ENCODE measurements at regions not wholly inside any gene's neighbourhood (a gene's known extent, or its start where the extent isn't known, plus 50 kb on each side); places are given as distances from the start of the nearest gene placed in this dataset.

GRCh38 chr10:63901881-63902280 lies 380.7 kb downstream of the REEP3 start:
- no peak for TF ChIP-seq CTCF (IDR thresholded peaks at IDR 0.05; ENCODE audit: borderline replicate concordance, control extremely low read depth, extremely low read depth, insufficient read depth, missing control alignments)
- in situ Hi-C loops (cut with MboI; ENCODE audit: low sequenced_read_pairs, unreplicated experiment), result no loop called here
- no peak for DNase-seq (ENCODE audit: low spot score)

GRCh38 chr10:63910806-63911205 lies 389.6 kb downstream of the REEP3 start:
- no peak for TF ChIP-seq CTCF (IDR thresholded peaks at IDR 0.05; ENCODE audit: borderline replicate concordance, control extremely low read depth, extremely low read depth, insufficient read depth, missing control alignments)
- DNase-seq (ENCODE audit: low spot score), result no peak
- in situ Hi-C loops (cut with MboI; ENCODE audit: low sequenced_read_pairs, unreplicated experiment), result no loop called here

GRCh38 chr10:63915240-63915639 lies 394.0 kb downstream of the REEP3 start:
- TF ChIP-seq CTCF (IDR thresholded peaks at IDR 0.05; ENCODE audit: borderline replicate concordance, control extremely low read depth, extremely low read depth, insufficient read depth, missing control alignments), result no peak
- DNase-seq (ENCODE audit: low spot score), result no peak
- in situ Hi-C loops (cut with MboI; ENCODE audit: low sequenced_read_pairs, unreplicated experiment), result no loop called here

- no peak for DNase-seq (ENCODE audit: low spot score)
- no peak for TF ChIP-seq CTCF (IDR thresholded peaks at IDR 0.05; ENCODE audit: borderline replicate concordance, control extremely low read depth, extremely low read depth, insufficient read depth, missing control alignments)
- in situ Hi-C loops (cut with MboI; ENCODE audit: low sequenced_read_pairs, unreplicated experiment), result no loop called here
These were observed 396.2 kb downstream of the REEP3 start for GRCh38 chr10:63917363-63917762.

GRCh38 chr10:63919575-63920279 lies 398.5 kb downstream of the REEP3 start:
- no peak for DNase-seq (ENCODE audit: low spot score)
- in situ Hi-C loops (cut with MboI; ENCODE audit: low sequenced_read_pairs, unreplicated experiment), result no loop called here
- no peak for TF ChIP-seq CTCF (IDR thresholded peaks at IDR 0.05; ENCODE audit: borderline replicate concordance, control extremely low read depth, extremely low read depth, insufficient read depth, missing control alignments)

- TF ChIP-seq CTCF (IDR thresholded peaks at IDR 0.05; ENCODE audit: borderline replicate concordance, control extremely low read depth, extremely low read depth, insufficient read depth, missing control alignments), result no peak
- DNase-seq (ENCODE audit: low spot score), result no peak
- in situ Hi-C loops (cut with MboI; ENCODE audit: low sequenced_read_pairs, unreplicated experiment), result no loop called here
These were observed 399.7 kb downstream of the REEP3 start for GRCh38 chr10:63920926-63921325.

All from GM13976 (cell line).